GM12878 (cell line): ENCODE measurements at regions not wholly inside any gene's neighbourhood (a gene's known extent, or its start where the extent isn't known, plus 50 kb on each side); places are given as distances from the start of the nearest gene placed in this dataset.
A peak's percentile ranks its signal among the peaks of the same experiment; 100 is the strongest.

Experiments used
- ATAC-seq: fragments of 200-7000 bp; cut with Tn5 transposase; 3 replicates; pipeline ENCODE4 v1.9.1; 2020; ENCODE audit warnings: mild to moderate bottlenecking, moderate library complexity
- BruUV-seq: library from RNA; stranded (reverse); fragments of 400-500 nt; replicated peaks from 2 replicates; lab custom pipeline; 2021; lab: Mats Ljungman, UMichigan
- CTCF ChIA-PET: fragments of 300-600 bp; sonication (Branson Sonifier 250); formaldehyde crosslinking; extraction: SDS; loops from one replicate; lab custom pipeline; 2021; ENCODE audit warnings: inconsistent platforms; lab: Yijun Ruan, JAX
- POLR2A ChIA-PET: fragments of 350-600 bp; formaldehyde crosslinking; extraction: SDS; loops from one replicate; lab custom pipeline; 2021; ENCODE audit warnings: inconsistent platforms; lab: Charles Lee
- RAD21 ChIA-PET: fragments of 300-600 bp; sonication (Branson Sonifier 250); formaldehyde crosslinking; loops from one replicate; lab custom pipeline; 2023; ENCODE audit warnings: antibody characterized with exemption; ENCODE audit not compliant: unreplicated experiment; lab: Charles Lee
- SMC1A ChIA-PET: fragments of 300-600 bp; sonication (Branson Sonifier 250); formaldehyde crosslinking; loops from one replicate; lab custom pipeline; 2023; ENCODE audit not compliant: unreplicated experiment, uncharacterized antibody; lab: Charles Lee
- DNase-seq: peaks from one replicate; pipeline ENCODE4 v3.0.0-alpha.2; 2011; ENCODE audit warnings: low read depth, low spot score
- FAIRE-seq: peaks from 3 replicates; lab custom pipeline; 2011; peaks lifted over from hg19 to GRCh38; lab: Jason Lieb, UNC
- H2AFZ ChIP-seq: 2 replicates; pipeline ENCODE4 v1.6.0; 2011; ENCODE audit warnings: low read depth, low read length, control low read depth; ENCODE audit not compliant: control insufficient read depth
- H3K27ac ChIP-seq: 2 replicates; pipeline ENCODE4 v1.5.1; 2011; ENCODE audit warnings: control low read depth; ENCODE audit not compliant: control insufficient read depth, insufficient read depth
- H3K27me3 ChIP-seq, 2 experiments: replicated peaks in 1 of 2; 2 replicates each; pipeline versions ENCODE4 v1.6.0 to v1.6.1; 2011; ENCODE audit warnings: low read length in 1 of 2; ENCODE audit not compliant: control insufficient read depth in 2 of 2, insufficient read depth in 2 of 2
- H3K36me3 ChIP-seq, 2 experiments: 2 replicates each; pipeline ENCODE4 v1.5.1; 2011; ENCODE audit warnings: low read length in 1 of 2; ENCODE audit not compliant: control insufficient read depth in 2 of 2, insufficient read depth in 2 of 2
- H3K4me1 ChIP-seq: 2 replicates; pipeline ENCODE4 v1.6.1; 2011; ENCODE audit warnings: mild to moderate bottlenecking, low read length, moderate library complexity, mixed read lengths; ENCODE audit not compliant: control insufficient read depth, insufficient read depth
- H3K4me2 ChIP-seq: 2 replicates; pipeline ENCODE4 v1.6.0; 2011; ENCODE audit warnings: control low read depth; ENCODE audit not compliant: control insufficient read depth, insufficient read depth
- H3K4me3 ChIP-seq: fragments of 200-600 bp; sonication (generic); 2 replicates; pipeline ENCODE4 v1.5.1; 2016
- H3K79me2 ChIP-seq: 2 replicates; pipeline ENCODE4 v1.6.0; 2011; ENCODE audit warnings: low read length; ENCODE audit not compliant: control insufficient read depth, insufficient read depth
- H3K9ac ChIP-seq: 2 replicates; pipeline ENCODE4 v1.8.0; 2011; ENCODE audit warnings: low read length, control low read depth, mixed read lengths; ENCODE audit not compliant: control insufficient read depth, insufficient read depth
- H3K9me3 ChIP-seq: replicated peaks from 3 replicates; pipeline ENCODE4 v1.5.1; 2011; ENCODE audit warnings: mild to moderate bottlenecking, low read length; ENCODE audit not compliant: control insufficient read depth, insufficient read depth
- H4K20me1 ChIP-seq: 2 replicates; pipeline ENCODE4 v1.6.0; 2011; ENCODE audit not compliant: control insufficient read depth, insufficient read depth
- BHLHE40 ChIP-seq, 2 experiments: fragments of 450-650 bp in 1 of 2; IDR thresholded peaks; 2 replicates each; pipeline ENCODE4 v1.6.1; 2011 to 2017; ENCODE audit warnings: low read depth in 2 of 2, borderline replicate concordance in 1 of 2, improper control_type of control experiment in 1 of 2, low read length in 1 of 2, mild to moderate bottlenecking in 1 of 2
- NFYA ChIP-seq: IDR thresholded peaks from 2 replicates; pipeline ENCODE4 v1.6.1; 2011; ENCODE audit warnings: low read depth, mild to moderate bottlenecking, low read length, improper control_type of control experiment, borderline replicate concordance
- NFYB ChIP-seq: IDR thresholded peaks from 2 replicates; pipeline ENCODE4 v1.6.1; 2011; ENCODE audit warnings: low read depth, mild to moderate bottlenecking, low read length, improper control_type of control experiment, moderate library complexity; ENCODE audit not compliant: insufficient read depth
- POLR2AphosphoS5 ChIP-seq: IDR thresholded peaks from 2 replicates; pipeline ENCODE4 v1.6.1; 2011; ENCODE audit warnings: mild to moderate bottlenecking, low read length, inconsistent platforms
- RUNX3 ChIP-seq: IDR thresholded peaks from 2 replicates; pipeline ENCODE4 v1.6.1; 2012; ENCODE audit warnings: low read length, inconsistent platforms
- WGBS: methylation state at CpG from one replicate; pipeline ENCODE4 v1.1.6; 2016; ENCODE audit warnings: low lambda C conversion rate; ENCODE audit not compliant: insufficient replicate concordance, insufficient coverage; ENCODE audit errors: missing lambda C conversion rate; 5-methylcytosine and 5-hydroxymethylcytosine counted together
- in situ Hi-C: fragments of 300-500 bp; cut with MboI; formaldehyde crosslinking; loops from 9 replicates; pipeline ENCODE4 v1.14.3; 2018; ENCODE audit warnings: mixed read lengths
- intact Hi-C: fragments of 100-400 bp; cut with micrococcal nuclease; formaldehyde crosslinking; loops from one replicate; pipeline ENCODE4 v1.14.2; 2022; ENCODE audit not compliant: unreplicated experiment

GRCh38 chr1:101290922-101291561, 54.2 kb downstream of the S1PR1 start:
- 10% methylated on average over 3 of the region's 3 CpGs for WGBS
- BruUV-seq, result no TSS peak
- Histone ChIP-seq H3K9ac (peak overlapping the region; percentile 41), H3K36me3 (no peaks in the 10 kb centered on the region), H3K9me3 (no peaks in the 10 kb centered on the region), H3K4me3 (no peak overlapping the region), H3K27ac (peak overlapping the region; percentile 54), H3K27me3 (no peaks in the 10 kb centered on the region), H2AFZ (peak overlapping the region; percentile 49), H3K4me1 (peaks cover 38% of the 10 kb centered on the region), H3K79me2 (no peaks in the 10 kb centered on the region), H3K4me2 (peak overlapping the region; percentile 9), H4K20me1 (no peaks in the 10 kb centered on the region)
- no peak for DNase-seq
- ChIA-PET CTCF (interaction anchor here (0.7 to 12.4 kb wide), 29 partner anchors 9 to 393 kb away, joined by 3 to 253 read pairs (median 12); no protein-coding TSS in a partner anchor), SMC1A (interaction anchor here (0.6 to 11.8 kb wide), 32 partner anchors 10 to 374 kb away, joined by 3 to 275 read pairs (median 9); no protein-coding TSS in a partner anchor), RAD21 (interaction anchor here (0.6 to 12.5 kb wide), 32 partner anchors 9 to 827 kb away, joined by 3 to 171 read pairs (median 6); partner anchors contain the start of gene S1PR1), POLR2A (interaction anchor here (0.5 to 2.8 kb wide), 11 partner anchors 10 to 676 kb away, joined by 3 to 12 read pairs (median 3); no protein-coding TSS in a partner anchor)
- TF ChIP-seq RUNX3, result peak; percentile 47; the same call in 1 of the 2 replicates
- peak; percentile 39; the same call in 1 of the 2 replicates for TF ChIP-seq NFYB
- peak; percentile 20 to 32; a peak in 1 of 4 replicates for TF ChIP-seq BHLHE40 (IDR thresholded peaks at IDR 0.05; ENCODE audit: borderline replicate concordance in 1 of 2, low read depth in 2 of 2, low read length in 1 of 2)
- no peak for TF ChIP-seq NFYA
- 0 out of 2 replicates have a peak, but pooled peaks have one; percentile 13 for TF ChIP-seq POLR2AphosphoS5
- peak; percentile 66 for FAIRE-seq
- in situ Hi-C loops (loop anchor here (5.0 kb wide), 1 partner anchor 374 kb away; no protein-coding TSS in a partner anchor), intact Hi-C loops (loop anchor here (2.0 kb wide), 1 partner anchor 112 kb away; no protein-coding TSS in a partner anchor)
- ATAC-seq, result peak; percentile 35
